ENCODE measurements at regions not wholly inside any gene's neighbourhood (a gene's known extent, or its start where the extent isn't known, plus 50 kb on each side); places are given as distances from the start of the nearest gene placed in this dataset.

DNA sequence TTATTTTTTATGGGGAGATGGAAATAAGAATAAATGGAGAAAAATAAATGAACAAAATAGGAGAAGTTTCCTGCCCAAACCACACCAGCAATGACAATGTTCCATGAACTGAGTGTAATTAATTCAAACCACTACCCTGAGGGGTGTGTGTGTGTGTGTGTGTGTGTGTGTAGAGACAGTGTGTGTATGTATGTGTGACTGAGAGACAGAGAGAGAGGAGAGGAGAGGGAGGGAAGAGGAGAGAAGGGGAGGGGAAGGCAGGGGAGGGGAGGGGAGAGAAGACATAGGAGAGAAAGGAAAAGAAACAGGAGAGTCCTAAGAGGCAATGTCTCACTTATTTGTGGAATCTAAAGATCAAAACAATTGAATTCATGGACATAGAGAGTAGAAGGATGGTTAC lies 65.0 kb upstream of the POU2AF1 start:
- no peak for DNase-seq (ENCODE audit: low spot score)
- H3K4me3 ChIP-seq = no peak overlapping the region
- TF ChIP-seq CTCF (IDR thresholded peaks at IDR 0.05) = no peak
- H3K27ac ChIP-seq = no peak overlapping the region

DNA sequence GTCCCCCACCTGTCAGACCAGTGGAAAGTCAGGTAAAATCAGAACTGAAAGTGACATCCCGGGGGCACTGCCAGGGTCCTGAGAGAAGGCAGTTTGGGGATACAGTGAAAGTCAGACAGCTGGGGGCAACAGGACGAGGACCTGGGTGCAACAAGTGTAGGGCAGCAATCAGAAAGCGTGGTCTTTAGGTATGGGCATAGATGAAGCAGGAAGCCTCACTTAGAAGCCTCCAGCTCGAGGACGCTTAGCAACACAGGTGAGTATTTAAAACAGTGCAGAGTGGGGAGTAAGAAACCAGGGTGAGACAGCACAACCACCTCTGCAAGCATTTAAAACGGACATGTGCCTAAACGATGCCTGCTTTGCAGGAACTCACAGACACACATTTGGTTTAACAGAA lies 64.6 kb upstream of the POU2AF1 start:
- no peak for TF ChIP-seq CTCF (IDR thresholded peaks at IDR 0.05)
- DNase-seq (ENCODE audit: low spot score) = no peak
- H3K27ac ChIP-seq = no peak overlapping the region
- H3K4me3 ChIP-seq = no peak overlapping the region

GRCh38 chr11:111443032-111443431 lies 64.0 kb upstream of the POU2AF1 start:
- no peak overlapping the region for H3K27ac ChIP-seq
- H3K4me3 ChIP-seq = no peak overlapping the region
- TF ChIP-seq CTCF (IDR thresholded peaks at IDR 0.05) = no peak

GRCh38 chr11:111441443-111441842 lies 62.4 kb upstream of the POU2AF1 start:
- H3K27ac ChIP-seq = no peak overlapping the region
- H3K4me3 ChIP-seq = no peak overlapping the region
- TF ChIP-seq CTCF (IDR thresholded peaks at IDR 0.05) = no peak
- DNase-seq (ENCODE audit: low spot score) = no peak

More at GRCh38 chr11:111443032-111443431, 64.0 kb upstream of the POU2AF1 start:
- DNase-seq (ENCODE audit: low spot score) = no peak

DNA sequence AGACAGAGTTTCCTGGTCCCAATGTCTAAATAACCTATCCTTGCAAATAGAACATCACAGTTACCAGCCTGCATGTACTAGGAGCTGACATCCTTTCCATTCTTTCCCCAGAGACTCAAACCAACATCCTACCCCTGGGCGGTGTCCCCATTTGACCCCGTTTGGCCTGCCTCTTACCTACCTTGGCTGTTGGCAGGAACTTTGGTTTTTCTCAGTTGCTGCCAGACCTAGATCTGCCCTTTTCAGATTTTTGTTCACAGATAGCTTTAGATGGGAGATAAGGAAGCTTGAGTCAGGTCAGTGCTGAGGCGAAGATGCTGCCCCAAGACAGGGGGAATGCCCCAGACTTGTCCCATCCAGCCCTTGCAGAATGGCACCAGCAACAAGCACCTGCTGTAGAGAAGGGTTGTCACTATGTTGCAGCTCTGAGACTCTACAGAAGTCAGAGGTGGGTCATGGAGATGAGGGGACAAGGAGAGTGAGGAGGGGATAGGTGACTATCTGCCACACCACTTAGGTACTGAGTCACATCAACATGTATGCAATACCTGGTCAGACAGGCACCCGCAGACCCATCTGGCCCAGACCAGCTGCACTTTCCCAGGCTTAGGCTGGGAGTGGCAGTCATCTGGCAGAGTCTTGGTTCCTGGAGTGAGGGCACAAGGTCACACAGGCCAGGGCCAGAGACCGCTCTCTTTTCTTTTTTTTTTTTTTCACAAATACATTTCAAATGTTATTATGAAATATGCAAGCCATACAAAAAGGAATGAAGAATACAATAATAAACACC lies 61.5 kb upstream of the POU2AF1 start:
- TF ChIP-seq CTCF (IDR thresholded peaks at IDR 0.05) = no peak
- no peak overlapping the region for H3K4me3 ChIP-seq
- DNase-seq (ENCODE audit: low spot score) = no peak
- H3K27ac ChIP-seq = no peak overlapping the region

DNA sequence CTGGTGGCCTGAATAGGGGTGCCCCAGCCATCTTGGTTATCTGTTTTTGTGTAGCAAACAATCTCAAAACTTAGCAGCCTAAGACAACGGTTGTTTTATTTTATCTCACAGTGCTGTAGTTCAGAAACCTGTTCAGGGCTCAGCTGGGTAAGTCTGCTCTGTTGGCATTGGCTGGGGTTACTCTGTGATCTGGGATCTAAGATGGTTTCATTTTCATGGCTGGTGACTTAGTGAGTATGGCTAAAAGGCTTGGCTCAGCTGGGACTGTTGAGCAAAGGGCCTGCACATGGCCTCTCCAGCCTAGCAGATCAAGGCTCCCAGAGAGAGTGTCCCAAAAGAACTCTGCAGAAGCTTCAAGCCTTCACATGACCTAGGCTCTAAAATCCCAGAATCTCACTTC lies 60.8 kb upstream of the POU2AF1 start:
- DNase-seq (ENCODE audit: low spot score) = no peak
- TF ChIP-seq CTCF (IDR thresholded peaks at IDR 0.05) = no peak
- Histone ChIP-seq H3K27ac (no peak overlapping the region), H3K4me3 (no peak overlapping the region)

- H3K4me3 ChIP-seq = no peak overlapping the region
- TF ChIP-seq CTCF (IDR thresholded peaks at IDR 0.05) = no peak
- H3K27ac ChIP-seq = no peak overlapping the region
- DNase-seq (ENCODE audit: low spot score) = no peak
Observed at GRCh38 chr11:111438846-111439520, 59.9 kb upstream of the POU2AF1 start.
